T-helper 1 cell treated with Interleukin-12 subunit alpha and Interleukin-12 subunit beta and Interleukin-4 antibody, amounts not matched to agents 30 ng/mL and 1 ng/mL, for 36 hours (primary cell): ENCODE measurements at regions not wholly inside any gene's neighbourhood (a gene's known extent, or its start where the extent isn't known, plus 50 kb on each side); places are given as distances from the start of the nearest gene placed in this dataset.
"Not testable (repeated sequence)": the region's sequence is repeated elsewhere in the genome, so short reads cannot be mapped to it uniquely, and the experiment has no call there.

Experiments used
- intact Hi-C: fragments of 100-400 bp; cut with micrococcal nuclease; formaldehyde crosslinking; loops from one replicate; pipeline ENCODE4 v1.15.1; 2024

GRCh38 chr10:38209332-38209731, 115.2 kb downstream of the ZNF37A start:
- intact Hi-C loops = no loop called here

- intact Hi-C loops = not testable (repeated sequence)
Measured at GRCh38 chr10:38209748-38210147, 115.6 kb downstream of the ZNF37A start.

DNA sequence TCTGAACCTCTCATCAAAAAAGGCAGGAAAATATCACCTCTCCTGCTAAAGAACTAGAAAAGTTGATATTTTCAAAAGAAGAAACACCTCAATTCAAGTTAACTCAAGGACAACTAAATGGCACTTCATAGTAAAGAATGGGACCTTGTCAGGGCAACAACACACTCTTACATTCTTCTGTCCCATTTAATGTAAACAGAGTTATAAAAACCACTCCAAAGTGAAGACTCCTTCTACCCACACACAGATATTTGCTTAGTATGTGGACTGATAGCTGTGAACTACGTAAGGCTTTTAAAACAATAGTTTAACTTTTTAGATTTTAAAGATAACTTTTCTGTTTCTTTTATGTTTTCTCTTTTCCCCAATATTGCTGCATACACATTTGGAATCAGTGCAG, 118.3 kb downstream of the ZNF37A start:
- intact Hi-C loops = no loop called here

DNA sequence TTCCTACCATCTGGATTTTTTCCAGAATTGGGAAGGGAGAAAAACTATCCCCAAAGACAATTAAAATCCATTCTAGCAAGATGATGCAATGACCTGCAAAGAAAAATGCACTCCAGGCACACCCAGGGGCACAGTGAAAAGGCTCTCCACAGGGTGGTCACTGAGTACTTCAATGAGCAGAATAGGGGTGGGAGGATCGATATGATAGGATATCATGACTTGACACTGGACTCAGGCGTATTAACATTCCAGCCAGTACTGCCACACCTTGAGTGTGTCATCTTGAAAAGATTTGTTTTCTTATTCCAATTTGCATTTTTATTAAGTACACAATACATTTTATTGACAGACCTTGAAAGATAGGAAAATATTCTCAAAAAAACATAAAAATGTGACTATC, 132.2 kb downstream of the ZNF37A start:
- intact Hi-C loops = no loop called here

DNA sequence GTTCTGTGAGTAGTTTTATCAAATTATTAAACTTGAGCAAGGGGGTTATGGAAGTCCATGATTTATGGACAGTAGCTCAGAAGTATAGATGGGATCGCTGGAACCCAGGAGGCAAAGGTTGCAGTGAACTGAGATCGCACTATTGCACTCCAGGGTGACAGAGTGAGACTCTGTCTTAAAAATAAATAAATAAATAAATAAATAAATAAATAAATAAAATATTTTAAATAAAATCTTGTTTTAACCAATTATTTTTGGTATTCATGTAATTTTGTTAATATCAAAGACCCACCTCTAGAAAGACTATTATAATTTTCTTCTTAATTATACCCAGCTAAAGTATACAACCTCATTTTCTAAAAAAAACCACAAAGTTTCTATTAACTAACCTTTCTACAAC, 134.3 kb downstream of the ZNF37A start:
- intact Hi-C loops = no loop called here

DNA sequence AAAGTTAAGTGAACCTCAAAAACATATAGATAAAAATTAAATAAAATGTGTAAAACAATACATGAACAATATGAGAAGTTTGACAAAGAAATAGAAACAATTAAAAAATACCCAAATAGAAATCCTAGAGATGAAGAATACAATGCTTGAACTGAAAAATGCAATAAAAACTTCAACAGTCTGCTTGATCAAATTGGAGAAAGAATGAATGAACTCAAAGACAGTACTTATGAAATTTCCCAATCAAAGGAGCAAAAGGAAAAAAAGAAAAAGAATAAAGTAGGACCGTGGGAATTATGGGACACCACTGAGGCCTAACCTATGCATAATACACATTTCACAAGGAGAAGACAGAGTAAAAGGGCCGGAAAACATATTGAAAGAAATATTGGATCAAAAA, 144.3 kb downstream of the ZNF37A start:
- intact Hi-C loops = not testable (repeated sequence)

- intact Hi-C loops = not testable (repeated sequence)
Measured at GRCh38 chr10:38242061-38242649, 148.0 kb downstream of the ZNF37A start.

DNA sequence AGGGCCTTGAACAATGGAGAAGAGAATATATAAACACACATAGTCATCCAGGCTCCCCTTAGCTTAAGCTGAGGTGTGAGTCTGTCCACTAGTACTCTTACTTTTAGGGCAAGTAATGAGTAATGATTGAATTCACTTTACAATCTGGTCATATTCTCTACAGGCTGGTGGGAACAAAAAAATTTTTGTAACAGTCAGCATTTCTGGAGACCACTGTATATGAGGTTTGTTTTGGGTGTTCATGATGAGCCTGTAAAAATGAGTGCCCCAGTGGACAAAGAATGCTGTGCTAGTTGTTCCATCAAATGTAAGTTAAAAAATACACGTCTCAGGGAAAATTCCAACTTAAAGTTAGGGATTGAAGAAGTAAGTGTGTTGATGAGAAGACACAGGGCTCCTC, 154.0 kb downstream of the ZNF37A start:
- intact Hi-C loops = not testable (repeated sequence)

DNA sequence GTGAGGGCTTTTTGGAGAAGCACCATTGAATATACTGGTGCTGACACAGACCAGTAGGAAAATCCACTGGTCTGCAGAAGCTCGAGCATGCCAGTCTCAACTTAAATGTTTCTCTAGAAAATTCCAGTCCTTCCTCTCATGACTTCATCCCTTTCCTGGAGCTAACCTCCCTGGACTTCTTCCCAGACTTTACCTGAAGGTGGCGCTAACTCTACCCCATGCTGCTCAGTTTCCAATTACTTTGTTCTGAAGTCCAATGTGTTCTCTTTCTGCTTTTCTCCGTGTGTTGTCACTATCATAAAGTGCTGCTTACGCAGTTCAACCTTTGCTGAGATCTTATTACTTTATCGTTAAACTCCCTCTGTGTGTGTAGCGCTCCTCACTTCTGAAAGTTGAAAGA, 158.4 kb downstream of the ZNF37A start:
- intact Hi-C loops = not testable (repeated sequence)

GRCh38 chr10:38267555-38267954, 173.4 kb downstream of the ZNF37A start:
- intact Hi-C loops = not testable (repeated sequence)

DNA sequence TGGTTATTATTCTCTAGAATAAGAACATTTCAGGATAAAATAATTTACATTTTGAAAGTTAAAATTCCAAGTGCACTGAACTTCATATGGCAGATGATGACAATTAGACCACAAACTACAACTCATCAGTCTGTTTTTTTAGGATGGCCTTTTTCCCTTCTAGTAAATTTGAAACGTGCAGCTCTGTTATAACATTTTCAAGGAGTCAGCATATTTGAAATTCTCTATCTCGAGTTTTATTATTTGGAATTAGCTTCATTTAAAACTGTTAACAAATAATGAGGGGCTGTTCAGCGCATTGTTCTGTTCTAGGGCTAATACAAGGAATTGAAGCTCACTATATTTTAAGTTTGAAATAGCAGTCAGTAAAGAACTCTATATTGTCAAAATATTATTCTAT, 176.9 kb downstream of the ZNF37A start:
- intact Hi-C loops = not testable (repeated sequence)

DNA sequence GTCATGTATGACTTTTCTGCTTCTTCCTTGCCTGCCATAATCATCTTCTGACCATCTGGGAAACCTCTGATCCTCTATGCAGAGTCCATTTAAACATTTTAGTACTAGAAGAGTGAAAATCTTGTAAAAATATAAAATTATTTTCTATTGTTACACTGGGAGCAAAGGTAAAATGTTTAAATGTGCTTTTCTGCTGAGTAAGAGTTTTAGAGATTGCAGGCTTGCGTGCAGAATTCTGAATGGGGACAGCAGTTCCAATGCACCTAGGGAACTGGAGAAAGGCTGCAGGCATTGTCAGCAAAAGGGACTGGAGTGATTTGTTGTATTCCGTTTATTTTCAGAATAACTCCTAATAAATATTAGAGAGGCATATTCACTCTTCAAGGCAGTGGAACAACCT, 180.7 kb downstream of the ZNF37A start:
- intact Hi-C loops = not testable (repeated sequence)

DNA sequence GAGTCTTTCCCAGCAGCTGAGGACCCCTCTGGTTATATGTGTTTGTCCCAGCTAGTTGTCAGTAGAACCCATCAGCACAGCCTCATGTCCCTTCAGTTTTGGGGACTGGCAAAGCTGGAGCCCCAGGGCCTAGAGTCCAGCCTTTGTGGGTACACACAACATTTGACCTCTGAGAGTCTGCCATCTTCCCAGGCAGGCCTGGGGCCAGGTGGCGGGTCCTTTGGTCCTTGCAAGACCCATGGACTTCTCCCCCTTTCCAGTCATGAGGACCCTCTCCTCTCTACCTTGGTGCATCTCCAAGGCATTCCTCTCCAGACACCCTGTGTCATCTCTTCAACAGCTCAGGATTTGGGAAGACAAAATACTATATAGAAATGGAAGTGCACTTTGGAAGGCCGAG, 198.4 kb downstream of the ZNF37A start:
- intact Hi-C loops = not testable (repeated sequence)

GRCh38 chr10:38310111-38310510, 216.0 kb downstream of the ZNF37A start:
- intact Hi-C loops = not testable (repeated sequence)

GRCh38 chr10:38315090-38315805, 221.1 kb downstream of the ZNF37A start:
- intact Hi-C loops = not testable (repeated sequence)

GRCh38 chr10:38321393-38321792, 227.3 kb downstream of the ZNF37A start:
- intact Hi-C loops = not testable (repeated sequence)

- intact Hi-C loops = not testable (repeated sequence)
Measured at GRCh38 chr10:38330306-38330705, 236.2 kb downstream of the ZNF37A start.

DNA sequence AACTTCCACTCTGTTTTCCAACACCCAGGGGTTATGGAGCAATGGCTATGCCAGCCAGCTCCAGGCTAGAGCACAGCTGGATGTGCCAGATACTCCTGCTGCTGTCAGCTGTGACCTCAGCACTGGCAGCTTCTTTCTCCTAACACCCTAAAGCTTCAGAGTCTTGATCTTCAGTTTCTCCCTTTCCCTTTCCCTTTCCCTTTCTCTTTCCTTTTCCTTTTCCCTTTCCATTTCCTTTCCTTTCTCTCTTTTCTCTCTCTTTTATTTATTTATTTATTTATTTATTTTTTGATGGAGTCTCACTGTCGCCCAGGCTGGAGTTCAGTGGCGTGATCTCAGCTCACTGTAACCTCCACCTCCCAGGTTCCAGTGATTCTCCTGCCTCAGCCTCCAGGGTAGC, 237.0 kb downstream of the ZNF37A start:
- intact Hi-C loops = not testable (repeated sequence)

DNA sequence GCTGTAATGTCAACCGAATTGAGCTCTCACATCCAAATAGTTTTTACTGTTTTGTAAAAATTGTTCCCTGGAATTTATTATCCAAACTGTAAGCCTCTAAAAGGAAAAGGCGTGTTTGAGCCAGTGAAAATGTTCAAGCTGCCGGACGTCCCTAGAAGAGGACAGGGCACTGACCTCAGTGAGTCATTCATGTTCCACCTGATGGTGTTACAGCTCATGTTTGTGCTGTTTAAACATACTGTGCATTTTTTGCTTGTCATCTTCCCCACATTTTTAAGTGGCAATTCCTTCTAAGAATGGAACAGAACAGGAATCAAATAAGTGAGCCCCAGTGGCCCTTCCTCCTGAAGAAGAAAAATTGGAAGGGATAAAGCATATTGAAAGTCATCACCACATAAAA, 239.6 kb downstream of the ZNF37A start:
- intact Hi-C loops = not testable (repeated sequence)

DNA sequence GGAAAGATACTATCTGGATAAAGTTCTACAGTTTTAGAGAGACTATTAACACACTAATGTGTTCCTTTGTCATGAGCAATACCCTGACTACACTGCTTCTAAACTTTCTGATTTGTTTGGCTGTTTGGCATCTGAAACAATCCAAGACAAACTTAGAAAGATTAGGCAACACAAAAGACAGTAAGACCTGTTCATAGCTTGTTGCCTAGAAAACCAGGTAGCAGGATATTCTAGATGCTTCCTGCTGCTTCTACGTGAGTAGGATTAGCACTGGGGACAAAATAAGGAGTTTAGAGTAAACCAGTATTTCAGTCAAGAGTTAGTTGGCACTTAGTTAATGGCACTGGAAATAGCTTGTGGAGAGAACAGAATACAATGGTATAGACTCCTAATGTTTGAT, 256.5 kb downstream of the ZNF37A start:
- intact Hi-C loops = not testable (repeated sequence)

GRCh38 chr10:38354410-38354809, 260.3 kb downstream of the ZNF37A start:
- intact Hi-C loops = not testable (repeated sequence)

GRCh38 chr10:38355911-38356526, 261.9 kb downstream of the ZNF37A start:
- intact Hi-C loops = loop anchor here (1.0 to 2.0 kb wide), 4 partner anchors 47 to 499 kb away; partner anchors contain the start of genes ZNF248, ZNF33A and ZNF37A

DNA sequence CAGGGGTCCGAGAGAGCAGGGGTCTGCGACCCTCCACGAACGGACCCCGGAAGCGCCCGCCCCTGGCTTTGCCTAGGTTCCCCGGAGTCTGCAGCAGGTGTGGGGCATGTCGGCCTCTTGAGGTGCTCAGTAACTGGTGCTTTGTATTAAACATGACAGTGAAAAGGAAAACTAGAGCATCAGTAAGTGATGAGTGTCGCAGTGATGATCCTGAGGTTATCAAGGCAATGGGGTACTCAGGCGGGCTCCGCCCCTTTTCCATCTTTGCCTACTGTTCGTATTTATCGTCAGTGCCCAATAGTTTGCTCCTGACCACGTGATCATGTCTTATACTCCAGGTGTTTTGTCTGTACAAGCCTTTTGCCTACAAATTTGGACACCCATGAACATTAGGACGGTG, 262.4 kb downstream of the ZNF37A start:
- intact Hi-C loops = loop anchor here (1.0 to 2.0 kb wide), 4 partner anchors 46 to 500 kb away; partner anchors contain the start of genes ZNF248, ZNF33A and ZNF37A
